A549 (cell line): ENCODE measurements at regions not wholly inside any gene's neighbourhood (a gene's known extent, or its start where the extent isn't known, plus 50 kb on each side); places are given as distances from the start of the nearest gene placed in this dataset.

Source experiments
- PHF8 ChIP-seq: fragments of 200-600 bp; sonication (generic); IDR thresholded peaks from 2 replicates; pipeline ENCODE4 v1.6.1; 2016; ENCODE audit warnings: low read depth, mild to moderate bottlenecking, antibody characterized with exemption, moderate library complexity, borderline replicate concordance
- RAD21 ChIP-seq, 2 experiments: fragments of >200 bp in 1 of 2; sonication (Bioruptor Twin) in 1 of 2; formaldehyde crosslinking in 1 of 2; IDR thresholded peaks in 1 of 2; conservative IDR thresholded peaks in 1 of 2; 2 replicates in 1 of 2; 3 replicates in 1 of 2; pipeline ENCODE4 v1.6.1; 2012 to 2018; ENCODE audit warnings: inconsistent platforms in 1 of 2
- TF ChIP-seq, protein P1 (sequence below): fragments of >200 bp; sonication (Bioruptor Twin); formaldehyde crosslinking; IDR thresholded peaks from 3 replicates; pipeline ENCODE4 v1.5.1; 2016

GRCh38 chr9:28651050-28651722, 1077.9 kb upstream of the C9orf72 start:
- TF ChIP-seq, protein P1, sequence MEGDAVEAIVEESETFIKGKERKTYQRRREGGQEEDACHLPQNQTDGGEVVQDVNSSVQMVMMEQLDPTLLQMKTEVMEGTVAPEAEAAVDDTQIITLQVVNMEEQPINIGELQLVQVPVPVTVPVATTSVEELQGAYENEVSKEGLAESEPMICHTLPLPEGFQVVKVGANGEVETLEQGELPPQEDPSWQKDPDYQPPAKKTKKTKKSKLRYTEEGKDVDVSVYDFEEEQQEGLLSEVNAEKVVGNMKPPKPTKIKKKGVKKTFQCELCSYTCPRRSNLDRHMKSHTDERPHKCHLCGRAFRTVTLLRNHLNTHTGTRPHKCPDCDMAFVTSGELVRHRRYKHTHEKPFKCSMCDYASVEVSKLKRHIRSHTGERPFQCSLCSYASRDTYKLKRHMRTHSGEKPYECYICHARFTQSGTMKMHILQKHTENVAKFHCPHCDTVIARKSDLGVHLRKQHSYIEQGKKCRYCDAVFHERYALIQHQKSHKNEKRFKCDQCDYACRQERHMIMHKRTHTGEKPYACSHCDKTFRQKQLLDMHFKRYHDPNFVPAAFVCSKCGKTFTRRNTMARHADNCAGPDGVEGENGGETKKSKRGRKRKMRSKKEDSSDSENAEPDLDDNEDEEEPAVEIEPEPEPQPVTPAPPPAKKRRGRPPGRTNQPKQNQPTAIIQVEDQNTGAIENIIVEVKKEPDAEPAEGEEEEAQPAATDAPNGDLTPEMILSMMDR, result no peak
- TF ChIP-seq RAD21 (conservative IDR thresholded peaks at IDR 0.05 in 1 of 2, IDR thresholded peaks at IDR 0.05 in 1 of 2), result no peak
- no peak for TF ChIP-seq PHF8
